HG03064 (cell line): ENCODE measurements at regions not wholly inside any gene's neighbourhood (a gene's known extent, or its start where the extent isn't known, plus 50 kb on each side); places are given as distances from the start of the nearest gene placed in this dataset.

ENCODE experiments used
- ATAC-seq: cut with Tn5 transposase; IDR thresholded peaks from one replicate; pipeline ENCODE4 v1.9.1; 2021; ENCODE audit warnings: low read depth; ENCODE audit not compliant: unreplicated experiment

GRCh38 chr9:27625751-27626150, 52.5 kb upstream of the C9orf72 start:
- ATAC-seq: no peak

- ATAC-seq: no peak
Observed at GRCh38 chr9:27626244-27627187, 53.2 kb upstream of the C9orf72 start.

- ATAC-seq: no peak
Observed at GRCh38 chr9:27627188-27627564, 53.9 kb upstream of the C9orf72 start.

GRCh38 chr9:27628311-27628710, 55.0 kb upstream of the C9orf72 start:
- no peak for ATAC-seq

- ATAC-seq: no peak
Observed at GRCh38 chr9:27629425-27629824, 56.1 kb upstream of the C9orf72 start.

- ATAC-seq: no peak
Observed at GRCh38 chr9:27632254-27632653, 59.0 kb upstream of the C9orf72 start.

- no peak for ATAC-seq
Observed at GRCh38 chr9:27633764-27634163, 60.5 kb upstream of the C9orf72 start.

- ATAC-seq: no peak
Observed at GRCh38 chr9:27634879-27635278, 61.6 kb upstream of the C9orf72 start.

- no peak for ATAC-seq
Observed at GRCh38 chr9:27638716-27639115, 65.4 kb upstream of the C9orf72 start.

GRCh38 chr9:27645161-27645840, 72.0 kb upstream of the C9orf72 start:
- no peak for ATAC-seq

- no peak for ATAC-seq
Observed at GRCh38 chr9:27653246-27653645, 80.0 kb upstream of the C9orf72 start.

GRCh38 chr9:27653957-27654356, 80.7 kb upstream of the C9orf72 start:
- ATAC-seq: no peak

- ATAC-seq: no peak
Observed at GRCh38 chr9:27654629-27655285, 81.5 kb upstream of the C9orf72 start.

GRCh38 chr9:27655441-27655840, 82.2 kb upstream of the C9orf72 start:
- no peak for ATAC-seq

GRCh38 chr9:27659001-27659400, 85.7 kb upstream of the C9orf72 start:
- ATAC-seq: no peak

GRCh38 chr9:27659571-27659970, 86.3 kb upstream of the C9orf72 start:
- ATAC-seq: no peak

GRCh38 chr9:27660148-27660547, 86.9 kb upstream of the C9orf72 start:
- ATAC-seq: no peak

- ATAC-seq: no peak
Observed at GRCh38 chr9:27663526-27663925, 90.2 kb upstream of the C9orf72 start.

- no peak for ATAC-seq
Observed at GRCh38 chr9:27664121-27664779, 91.0 kb upstream of the C9orf72 start.

- no peak for ATAC-seq
Observed at GRCh38 chr9:27665136-27665535, 91.9 kb upstream of the C9orf72 start.

- no peak for ATAC-seq
Observed at GRCh38 chr9:27668280-27668679, 95.0 kb upstream of the C9orf72 start.
